Amniotic epithelial cell (primary cell): ENCODE measurements at regions not wholly inside any gene's neighbourhood (a gene's known extent, or its start where the extent isn't known, plus 50 kb on each side); places are given as distances from the start of the nearest gene placed in this dataset.

Experiments
- DNase-seq: peaks from one replicate; pipeline ENCODE4 v3.0.0-alpha.2; 2010; ENCODE audit warnings: low read depth

- no peak for DNase-seq
Observed at GRCh38 chr9:77084094-77084493, 64.6 kb downstream of the FOXB2 start.

- no peak for DNase-seq
Observed at GRCh38 chr9:77085416-77085815, 66.0 kb downstream of the FOXB2 start.

- DNase-seq, result no peak
Observed at GRCh38 chr9:77087506-77087905, 68.1 kb downstream of the FOXB2 start.

- DNase-seq, result peak; percentile 17
Observed at GRCh38 chr9:77092536-77092935, 73.1 kb downstream of the FOXB2 start.

GRCh38 chr9:77094150-77094549 is 74.7 kb downstream of the FOXB2 start:
- DNase-seq, result no peak

- DNase-seq, result no peak
Observed at GRCh38 chr9:77097335-77097734, 77.9 kb downstream of the FOXB2 start.

- DNase-seq, result no peak
Observed at GRCh38 chr9:77099388-77099787, 77.9 kb upstream of the VPS13A start.

GRCh38 chr9:77111408-77111807 is 65.9 kb upstream of the VPS13A start:
- DNase-seq, result no peak

GRCh38 chr9:77125665-77126064 is 51.7 kb upstream of the VPS13A start:
- no peak for DNase-seq

GRCh38 chr9:77127071-77127470 is 50.3 kb upstream of the VPS13A start:
- no peak for DNase-seq
